HG03354 (cell line): ENCODE measurements at regions not wholly inside any gene's neighbourhood (a gene's known extent, or its start where the extent isn't known, plus 50 kb on each side); places are given as distances from the start of the nearest gene placed in this dataset.

ENCODE experiments used
- ATAC-seq: cut with Tn5 transposase; IDR thresholded peaks from one replicate; pipeline ENCODE4 v1.9.1; 2021; ENCODE audit warnings: mild to moderate bottlenecking; ENCODE audit not compliant: unreplicated experiment, poor library complexity, severe bottlenecking

DNA sequence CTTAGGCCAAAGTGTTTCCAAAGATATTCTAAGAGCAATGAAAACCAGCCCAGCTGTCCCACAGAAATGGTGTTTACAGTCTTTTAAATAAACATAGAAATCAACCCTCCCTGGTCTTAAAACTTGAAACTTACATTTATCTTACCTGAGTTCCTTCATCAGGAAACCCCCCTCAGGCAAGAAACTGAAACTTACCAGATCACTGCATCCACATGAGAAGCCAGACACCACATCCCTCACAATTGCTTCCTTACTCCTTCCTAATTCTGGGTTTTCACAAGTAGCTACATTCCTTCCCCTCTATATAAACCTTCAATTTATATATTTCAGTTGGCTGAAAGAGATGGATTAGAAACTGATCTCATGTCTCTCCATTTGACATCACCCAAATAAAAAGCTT, 563.0 kb upstream of the CHRM3 start:
- no peak for ATAC-seq

DNA sequence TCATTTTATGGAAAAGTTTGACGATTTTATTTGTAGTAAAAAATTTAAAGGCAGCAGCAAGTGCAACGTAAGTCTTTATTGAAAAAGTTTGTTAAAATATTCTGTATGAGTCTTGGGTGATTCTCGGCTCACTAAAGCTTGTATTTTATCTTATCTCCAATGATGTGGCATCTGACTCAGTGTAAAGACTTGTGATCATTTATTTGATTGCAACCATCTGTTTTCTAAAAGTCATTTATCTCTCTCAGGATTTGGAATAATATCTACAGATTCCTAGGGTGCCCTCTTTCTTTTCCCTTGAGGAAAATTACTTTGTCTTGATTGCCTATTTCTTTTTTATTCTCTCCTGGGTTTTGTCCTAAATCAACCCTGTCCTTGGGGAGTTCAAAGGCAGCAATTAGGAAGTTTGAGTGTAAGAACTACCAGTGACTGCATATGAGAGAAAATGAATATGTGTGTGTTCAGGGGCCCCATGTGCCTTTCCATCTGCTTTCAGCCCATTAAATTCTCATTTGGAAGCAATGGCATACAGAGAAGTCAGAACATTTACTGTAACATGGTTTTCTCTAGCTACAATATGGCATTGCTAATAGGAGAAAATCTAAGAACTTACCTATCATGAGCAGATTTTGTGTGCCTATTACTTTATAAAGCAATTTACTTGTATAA, 575.0 kb upstream of the CHRM3 start:
- ATAC-seq: no peak

DNA sequence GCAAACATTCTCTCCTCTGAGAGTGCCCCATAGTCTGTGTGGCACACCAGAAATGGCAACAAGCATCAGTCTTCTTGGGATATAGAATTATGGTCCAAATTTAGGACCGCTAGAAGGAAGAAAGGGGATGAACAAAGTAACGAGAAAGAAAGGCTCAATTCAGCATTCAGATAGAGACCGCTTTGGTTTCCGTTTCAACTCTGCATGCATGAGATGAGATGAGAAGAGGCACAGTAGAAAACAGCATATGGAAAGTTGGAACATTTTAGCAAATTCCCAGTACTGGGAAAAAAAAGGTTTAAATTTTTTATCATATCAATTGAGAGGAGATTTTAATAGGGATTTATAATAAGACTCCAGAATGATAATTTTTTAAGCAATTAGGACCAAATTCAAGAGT, 595.5 kb upstream of the CHRM3 start:
- no peak for ATAC-seq

DNA sequence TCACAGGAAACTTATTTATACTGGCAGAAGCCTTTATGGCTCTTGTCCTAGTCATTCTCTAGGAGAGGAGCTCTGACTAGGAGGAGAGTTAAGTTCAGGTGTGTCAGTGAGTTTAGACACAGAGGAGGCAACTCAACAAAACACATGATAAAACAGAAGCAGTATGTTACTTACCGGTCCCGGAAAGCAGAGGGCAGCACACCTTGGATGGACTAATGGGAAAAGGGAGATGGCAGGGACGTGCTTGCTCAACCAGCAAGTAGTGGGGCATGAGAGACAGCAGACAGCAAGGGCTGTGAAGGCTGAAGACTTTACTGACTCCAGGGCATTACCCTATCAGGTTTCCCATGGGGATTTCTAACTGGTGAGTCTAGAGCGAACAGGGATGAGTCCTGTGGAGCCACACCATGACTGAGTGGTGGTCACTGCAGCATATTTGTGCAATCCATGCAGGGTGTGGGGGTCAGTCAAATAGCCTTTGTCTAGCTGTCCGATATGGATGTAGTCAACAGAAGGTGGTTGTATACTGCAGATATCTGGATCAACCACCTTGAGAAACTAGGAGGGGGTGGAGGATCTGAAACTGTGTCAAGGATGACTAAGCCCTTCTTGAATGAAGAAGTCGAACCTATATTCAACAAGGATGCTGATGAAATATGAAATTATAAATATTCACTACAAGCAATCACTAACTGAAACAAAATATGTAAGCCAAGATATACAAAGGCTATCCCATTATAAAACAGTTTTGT, 596.3 kb upstream of the CHRM3 start:
- no peak for ATAC-seq

DNA sequence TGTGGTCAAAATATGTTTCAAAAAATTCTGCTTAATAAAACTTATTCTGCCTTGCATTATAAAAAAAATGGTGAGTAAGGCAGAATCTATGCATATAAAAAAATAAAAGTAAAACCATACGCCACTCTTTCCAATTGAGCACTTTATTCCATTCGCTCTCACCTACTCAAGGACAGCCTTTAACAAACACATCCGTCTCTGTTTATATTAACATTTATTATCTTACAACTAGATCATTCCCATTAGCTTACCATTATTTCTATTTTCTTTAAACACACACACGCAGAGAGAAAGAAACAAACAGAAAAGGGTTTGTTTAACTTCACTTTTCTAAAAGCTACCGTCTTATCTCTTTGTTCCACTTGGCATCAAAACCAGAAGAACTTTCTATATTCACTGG, 598.9 kb upstream of the CHRM3 start:
- ATAC-seq: no peak

DNA sequence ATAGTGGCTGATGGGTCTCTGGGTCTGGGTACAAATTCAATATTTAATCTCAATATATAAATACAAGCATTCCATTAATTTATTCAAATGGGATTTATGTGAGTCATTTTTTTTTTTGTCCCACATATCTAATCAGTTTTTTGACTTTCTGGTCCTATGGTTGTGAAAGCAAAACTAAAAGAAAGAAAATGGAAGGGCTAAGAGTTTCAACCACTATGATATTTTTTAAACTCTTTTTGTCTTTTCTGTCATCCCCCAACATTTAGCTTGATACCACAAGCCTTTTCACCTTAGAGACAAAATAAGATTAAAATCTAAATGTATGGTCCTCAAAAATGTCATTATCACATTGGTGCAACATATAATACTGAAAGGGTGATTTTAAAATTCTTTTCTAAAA, 602.7 kb upstream of the CHRM3 start:
- ATAC-seq: no peak

DNA sequence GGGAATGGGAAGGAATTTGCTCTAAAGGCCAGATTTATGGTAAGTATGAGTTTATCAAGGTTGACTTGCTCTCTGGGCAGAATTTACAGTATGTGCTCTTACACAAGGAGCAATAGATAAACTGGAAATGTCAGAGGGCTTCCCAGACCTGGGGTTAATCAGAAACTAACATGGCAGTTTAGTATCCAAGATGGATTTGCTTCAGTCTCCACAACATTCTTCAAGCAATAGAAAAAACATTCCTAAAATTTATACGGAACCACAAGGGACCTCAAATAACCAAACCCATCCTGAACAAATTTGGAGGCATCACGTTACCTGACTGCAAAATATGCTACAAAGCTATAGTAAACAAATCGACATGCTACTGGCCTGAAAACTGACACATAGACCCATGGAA, 606.7 kb upstream of the CHRM3 start:
- ATAC-seq: no peak

DNA sequence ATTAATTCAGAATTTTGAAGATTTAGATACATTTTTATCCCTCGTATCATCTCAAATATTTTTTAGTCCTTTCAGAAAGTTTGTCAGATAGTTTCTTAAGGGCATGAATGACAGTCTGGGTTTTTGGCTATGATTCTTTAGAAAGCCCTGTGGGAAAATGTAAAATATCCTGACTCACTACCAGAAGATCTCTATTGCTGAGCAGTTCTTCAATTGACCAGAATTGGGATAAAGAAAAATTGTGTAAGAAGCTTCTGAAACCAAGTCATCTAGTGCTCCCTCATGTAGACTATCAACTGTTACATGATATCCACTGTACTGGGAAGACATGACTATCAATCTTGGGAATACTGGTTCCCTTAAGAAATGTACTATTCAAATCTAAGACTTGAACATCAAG, 608.3 kb upstream of the CHRM3 start:
- ATAC-seq: no peak

DNA sequence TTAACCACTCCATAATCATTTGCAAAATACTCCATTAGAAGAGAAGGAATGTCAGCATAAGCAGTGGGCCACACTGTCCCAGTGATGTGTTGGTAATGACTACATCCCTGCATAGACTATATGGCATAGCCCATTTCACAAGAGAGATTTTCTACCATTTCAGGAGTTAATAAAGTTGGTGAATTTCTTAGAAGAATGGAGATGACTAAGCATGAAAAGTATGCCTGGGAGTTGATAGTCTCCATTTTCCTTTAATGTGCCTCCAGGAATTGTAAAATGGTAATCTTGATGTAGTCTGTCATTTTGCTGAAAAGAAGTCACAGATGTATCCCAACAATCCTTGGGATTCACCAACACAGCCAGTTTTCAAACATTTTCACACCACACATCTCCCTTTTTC, 608.8 kb upstream of the CHRM3 start:
- ATAC-seq: no peak

DNA sequence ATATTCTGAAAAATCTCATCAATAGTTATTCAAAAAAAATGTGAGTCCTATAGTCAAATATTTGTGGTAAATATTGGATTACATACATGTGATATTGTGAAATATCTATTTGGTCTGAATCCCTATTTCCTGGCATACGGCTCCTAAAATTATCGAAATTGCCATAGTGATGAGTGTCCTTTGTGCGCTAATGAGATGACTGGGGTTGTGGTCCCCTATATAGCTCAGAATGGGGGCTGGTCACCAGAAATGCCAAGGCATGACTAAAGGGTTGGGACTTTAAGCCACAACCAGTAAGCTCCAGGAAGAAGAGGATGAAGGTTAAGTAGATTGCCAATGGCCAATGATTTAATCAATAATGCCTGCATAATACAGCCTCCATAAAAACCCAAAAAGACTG, 610.2 kb upstream of the CHRM3 start:
- ATAC-seq: no peak

DNA sequence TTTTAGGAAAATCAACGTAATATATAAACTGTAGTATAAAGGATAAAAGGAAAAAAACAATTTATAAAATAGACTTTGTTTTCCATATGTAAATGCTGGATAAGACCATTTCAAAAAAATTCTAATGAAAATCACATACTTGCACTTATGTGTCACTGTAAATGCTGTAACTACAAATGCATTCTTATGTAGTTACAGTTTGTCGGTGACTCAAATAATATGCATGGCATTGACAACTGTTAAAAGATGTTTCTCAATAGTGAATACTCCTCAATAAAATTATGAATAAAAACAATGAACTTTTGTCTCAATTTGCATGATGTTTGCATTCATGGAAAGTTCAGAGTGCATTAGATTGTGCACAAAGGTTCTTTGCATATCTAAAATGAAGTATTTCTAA, 614.0 kb upstream of the CHRM3 start:
- no peak for ATAC-seq

DNA sequence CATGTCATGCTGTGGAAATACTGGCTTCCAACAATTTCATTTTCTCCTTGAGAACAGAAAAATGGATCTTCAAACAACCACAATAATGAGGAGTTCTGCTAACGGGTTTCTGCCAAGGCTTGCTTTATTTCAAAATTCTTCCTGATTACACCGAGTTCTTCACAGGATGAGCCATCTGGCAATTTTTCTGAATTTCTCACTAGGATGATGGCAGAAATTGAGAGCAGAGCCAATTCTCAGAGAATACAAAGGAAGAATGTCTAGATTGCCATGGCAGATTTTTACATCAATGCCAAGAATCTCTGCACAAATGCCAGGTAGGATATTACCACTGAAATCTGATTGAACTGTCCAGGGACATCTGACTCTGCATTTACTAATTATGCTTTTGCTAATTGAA, 619.0 kb upstream of the CHRM3 start:
- ATAC-seq: no peak

DNA sequence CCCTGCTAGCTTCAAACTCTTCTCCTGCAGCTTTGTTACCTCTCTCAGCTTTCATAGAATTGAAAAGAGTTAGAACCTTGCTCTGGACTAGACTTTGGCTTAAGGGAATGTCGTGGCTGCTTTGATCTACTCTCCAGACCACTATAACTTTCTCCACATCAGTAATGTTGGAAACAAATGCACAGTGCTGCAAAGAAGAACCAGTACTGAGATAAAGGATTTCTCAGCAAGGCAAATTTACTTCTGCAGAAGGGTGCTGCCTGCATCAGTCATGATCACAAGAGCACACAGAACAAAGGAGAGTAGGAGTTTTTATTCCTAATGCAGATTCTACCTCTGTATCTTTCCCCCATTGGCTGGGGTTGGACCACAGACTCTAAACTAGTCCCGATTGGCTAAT, 621.6 kb upstream of the CHRM3 start:
- no peak for ATAC-seq

DNA sequence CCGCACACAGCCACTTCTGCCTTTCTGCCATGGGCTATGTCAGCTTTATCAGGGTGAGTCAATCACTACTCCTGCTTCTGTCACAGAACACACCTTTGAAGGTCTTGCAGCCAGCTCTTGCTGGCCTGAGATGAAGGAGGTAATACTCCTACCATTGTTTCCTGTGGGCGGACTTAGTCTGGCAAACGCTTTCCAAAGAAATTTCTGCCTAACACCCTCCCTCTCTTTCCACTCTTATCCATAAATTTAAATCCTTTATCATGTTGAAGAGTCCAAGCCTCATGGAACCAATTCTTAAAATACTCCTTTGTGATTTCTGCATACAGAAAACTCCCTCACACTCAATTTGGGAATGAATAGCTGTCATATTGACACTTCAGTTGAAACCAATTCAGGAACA, 633.1 kb upstream of the CHRM3 start:
- no peak for ATAC-seq

DNA sequence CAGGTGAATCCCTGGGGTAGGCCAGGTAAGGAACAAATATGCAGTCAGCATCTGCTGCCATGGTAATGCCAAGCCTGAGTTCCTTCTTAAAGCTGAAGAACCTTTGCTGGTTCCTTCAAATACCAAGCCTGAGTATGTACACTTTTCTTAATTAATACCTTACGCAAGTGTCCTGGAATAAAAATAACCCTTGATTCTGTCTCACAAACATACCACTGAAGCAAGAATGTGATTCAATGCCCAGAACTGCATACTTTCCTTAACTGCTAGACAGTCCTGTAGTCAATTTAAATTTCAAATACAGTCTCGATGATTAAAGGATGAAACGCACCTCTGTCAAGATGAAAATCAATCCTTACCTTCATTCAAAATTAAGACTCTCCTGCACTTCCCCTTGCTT, 634.0 kb upstream of the CHRM3 start:
- ATAC-seq: no peak

DNA sequence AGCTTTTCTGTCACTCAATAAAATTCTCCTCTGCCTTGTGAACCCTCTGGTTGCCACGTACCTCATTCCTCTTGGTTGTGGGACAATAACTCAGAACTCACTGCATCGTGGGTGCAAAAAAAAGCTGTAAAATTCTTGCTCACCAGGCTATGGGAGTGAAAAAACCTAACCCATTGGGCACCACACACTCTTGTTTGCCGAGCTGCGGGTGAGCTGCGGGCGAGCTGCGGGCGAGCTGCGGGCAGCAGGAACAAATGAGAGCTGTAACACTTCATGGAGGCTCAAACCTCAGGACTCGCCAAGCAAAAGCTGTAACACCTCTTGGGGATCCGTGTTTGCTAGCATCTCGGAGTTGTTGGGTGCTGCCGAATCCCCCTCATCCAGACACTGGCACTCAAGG, 641.3 kb upstream of the CHRM3 start:
- no peak for ATAC-seq

DNA sequence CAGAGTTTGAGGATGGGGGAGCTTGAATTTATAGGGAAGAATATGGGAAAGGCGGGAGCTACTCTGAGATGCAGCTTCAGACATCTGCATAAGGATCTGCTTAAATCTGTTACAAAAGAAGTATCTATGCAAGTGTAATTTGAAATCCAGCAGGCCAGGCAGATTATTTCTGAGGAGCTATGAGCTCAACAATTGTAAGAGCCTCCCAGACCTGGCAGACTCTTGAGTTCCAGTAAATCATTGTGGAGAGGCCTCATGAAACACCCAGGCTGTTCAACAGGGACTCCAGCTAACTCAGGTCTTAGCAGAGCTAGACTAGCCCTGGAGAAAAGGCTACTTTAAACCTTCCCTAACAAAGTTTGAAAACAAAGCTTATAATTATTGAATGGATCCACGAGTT, 647.5 kb upstream of the CHRM3 start:
- no peak for ATAC-seq

DNA sequence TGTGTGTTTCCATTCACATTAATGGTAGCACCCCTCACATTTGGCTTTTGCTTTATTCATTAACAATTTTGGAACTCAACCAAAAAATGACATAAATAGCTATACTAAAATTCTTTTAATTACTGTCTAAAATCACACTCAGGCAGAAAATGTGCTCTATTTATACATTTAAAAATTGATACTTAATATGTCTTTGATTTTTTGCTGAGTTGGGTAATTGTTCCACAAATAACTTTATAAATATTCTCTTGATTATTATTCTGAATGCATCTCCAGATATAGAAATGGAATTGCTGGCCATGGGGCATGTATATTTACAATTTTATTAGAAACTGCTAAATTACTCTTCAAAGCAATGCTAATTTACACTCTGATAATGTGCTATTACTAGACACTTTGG, 658.7 kb upstream of the CHRM3 start:
- ATAC-seq: no peak

DNA sequence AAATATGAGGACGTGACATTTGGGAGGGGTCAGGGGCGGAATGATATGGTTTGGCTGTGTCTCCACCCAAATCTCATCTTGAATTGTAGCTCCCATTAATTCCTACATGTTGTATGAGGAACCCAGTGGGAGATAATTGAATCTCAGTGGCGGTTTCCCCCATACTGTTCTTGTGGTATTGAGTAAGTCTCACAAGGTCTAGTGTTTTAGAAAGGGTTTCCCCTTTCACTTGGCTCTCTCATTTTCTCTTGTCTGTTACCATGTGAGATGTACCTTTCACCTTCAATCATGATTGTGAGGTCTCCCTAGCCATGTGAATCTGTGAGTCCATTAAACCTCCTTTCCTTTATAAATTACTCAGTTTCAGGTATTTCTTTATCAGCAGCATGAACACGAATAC, 663.6 kb upstream of the CHRM3 start:
- ATAC-seq: no peak

DNA sequence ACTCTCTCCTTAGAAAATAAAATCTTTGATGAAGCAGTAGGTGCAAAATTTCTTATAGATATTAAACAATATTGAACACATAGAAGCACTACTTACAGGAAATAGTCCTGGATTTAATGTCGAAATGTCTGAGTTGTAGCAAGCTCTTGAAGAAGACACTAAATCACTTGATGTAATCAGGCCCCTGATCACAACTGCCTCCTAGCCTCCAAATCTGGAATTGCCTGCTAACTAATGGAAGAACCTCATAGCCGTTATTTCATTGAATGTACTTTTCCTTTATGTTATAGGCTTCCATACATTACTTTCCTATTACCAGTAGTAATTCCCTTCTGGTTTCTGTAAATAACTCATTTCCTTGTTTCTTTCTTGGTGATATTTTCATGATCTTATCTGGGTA, 675.7 kb upstream of the CHRM3 start:
- no peak for ATAC-seq

DNA sequence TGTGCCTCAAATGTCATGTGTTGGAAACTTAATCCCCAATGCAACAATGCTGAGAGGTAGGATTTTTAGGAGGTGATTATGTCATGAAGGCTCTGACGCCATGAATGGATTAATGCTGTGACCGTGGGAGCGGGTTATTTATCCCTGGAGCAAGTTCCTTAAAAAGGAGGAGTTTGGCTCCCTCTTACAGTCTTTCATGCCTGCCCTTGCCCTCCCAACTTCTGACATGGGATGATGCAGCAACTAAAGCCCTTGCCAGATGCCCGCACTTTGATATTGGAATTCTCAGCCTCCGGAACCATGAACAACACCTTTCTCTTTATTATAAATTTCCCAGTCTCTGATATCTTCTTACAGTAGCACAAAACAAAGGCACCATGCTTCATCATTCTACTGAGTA, 685.3 kb upstream of the CHRM3 start:
- no peak for ATAC-seq

DNA sequence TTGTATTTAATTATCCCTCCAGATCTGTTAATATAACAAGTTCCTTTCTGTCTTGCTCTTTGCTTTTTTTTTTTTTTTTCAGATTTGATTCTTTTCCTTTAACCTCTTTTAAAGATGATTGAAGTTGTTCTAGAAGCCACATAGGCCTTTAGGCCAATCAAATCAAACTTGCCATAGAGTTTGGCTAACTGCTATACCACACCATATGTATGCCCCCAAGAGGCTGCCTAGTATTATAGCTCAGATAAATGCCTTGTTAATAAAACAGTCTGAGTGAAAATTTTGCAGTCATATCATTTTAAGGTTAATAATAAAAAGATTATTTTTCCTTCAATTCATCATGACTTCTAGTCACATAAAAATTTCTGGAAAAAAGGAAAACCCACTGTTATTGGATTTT, 696.0 kb upstream of the CHRM3 start:
- ATAC-seq: no peak
